ENCODE measurements at regions not wholly inside any gene's neighbourhood (a gene's known extent, or its start where the extent isn't known, plus 50 kb on each side); places are given as distances from the start of the nearest gene placed in this dataset.

DNA sequence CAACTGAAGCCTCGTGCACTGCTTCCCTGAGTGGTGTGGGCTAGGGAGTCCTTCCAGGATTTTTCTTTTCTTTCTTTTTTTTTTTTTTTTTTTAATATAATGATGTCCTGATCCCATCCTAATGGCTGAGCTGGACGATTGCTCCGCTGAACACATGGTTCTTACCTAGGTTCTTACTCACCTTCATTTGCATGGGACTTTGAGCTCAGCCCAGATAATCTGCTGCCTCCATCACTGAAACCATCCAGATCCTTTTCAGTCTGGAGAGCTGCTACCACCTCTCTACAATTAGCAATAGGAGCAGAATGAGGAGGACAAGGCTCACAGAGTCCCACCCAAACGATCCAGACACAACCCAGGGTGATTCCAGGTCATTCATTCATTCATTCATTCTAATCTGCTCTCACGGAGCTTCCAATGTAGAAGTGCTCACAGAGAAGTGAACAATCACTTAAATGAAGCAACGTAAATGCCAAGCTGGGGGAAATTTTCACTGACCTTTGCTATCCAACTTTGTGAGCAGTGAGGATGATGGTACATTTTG lies 246.3 kb upstream of the RREB1 start:
- no peak overlapping the region for H3K4me3 ChIP-seq (replicated peaks; ENCODE audit: low read depth, low read length)
- no peak for TF ChIP-seq CTCF (IDR thresholded peaks at IDR 0.05; ENCODE audit: low read length, missing control alignments)
- no peak for DNase-seq (ENCODE audit: low read depth)

DNA sequence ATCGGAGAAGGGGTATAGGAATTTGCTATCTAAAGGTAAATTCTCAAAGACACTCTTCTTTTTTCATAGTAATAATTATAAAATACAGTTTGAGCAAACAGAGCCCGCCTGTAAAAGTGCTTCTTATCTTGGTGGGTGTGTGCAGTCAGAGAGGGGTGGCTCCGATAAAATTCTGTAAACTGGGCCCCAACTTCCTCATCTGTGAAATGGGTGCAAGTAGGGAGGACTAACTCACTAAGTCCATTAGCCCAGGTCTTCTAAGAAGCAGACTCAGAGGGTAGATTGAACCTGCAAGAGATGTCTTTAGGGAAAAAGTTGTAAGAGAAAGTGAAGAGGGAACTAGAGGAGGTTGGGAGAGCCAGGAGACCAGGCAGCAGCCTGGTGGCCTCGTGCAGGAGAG lies 245.8 kb upstream of the RREB1 start:
- TF ChIP-seq CTCF (IDR thresholded peaks at IDR 0.05; ENCODE audit: low read length, missing control alignments) = no peak
- H3K4me3 ChIP-seq (replicated peaks; ENCODE audit: low read depth, low read length) = no peak overlapping the region
- DNase-seq (ENCODE audit: low read depth) = no peak

- DNase-seq (ENCODE audit: low read depth) = no peak
- H3K4me3 ChIP-seq (replicated peaks; ENCODE audit: low read depth, low read length) = no peak overlapping the region
- TF ChIP-seq CTCF (IDR thresholded peaks at IDR 0.05; ENCODE audit: low read length, missing control alignments) = no peak
These were observed 243.7 kb upstream of the RREB1 start for GRCh38 chr6:6863970-6864639.

DNA sequence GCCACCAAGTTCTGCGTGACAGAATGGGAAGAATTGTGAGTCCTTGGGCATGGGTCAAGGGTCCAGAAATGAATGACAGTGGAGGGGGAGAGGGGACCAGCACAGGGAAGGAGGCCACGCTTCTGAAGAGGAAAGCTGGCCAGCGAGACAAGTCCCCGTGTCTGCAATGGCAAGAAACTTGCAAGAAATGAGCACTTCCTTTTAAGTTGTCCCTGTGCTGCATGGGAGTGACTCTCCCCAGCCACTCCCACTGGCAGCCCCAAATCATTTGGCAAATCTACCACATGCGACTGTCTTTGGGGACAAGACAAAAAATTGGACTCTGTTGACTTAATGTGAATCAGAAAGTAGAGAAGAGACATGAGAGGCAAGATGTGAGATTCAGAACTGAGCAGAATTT lies 242.2 kb upstream of the RREB1 start:
- DNase-seq (ENCODE audit: low read depth) = no peak
- no peak for TF ChIP-seq CTCF (IDR thresholded peaks at IDR 0.05; ENCODE audit: low read length, missing control alignments)
- no peak overlapping the region for H3K4me3 ChIP-seq (replicated peaks; ENCODE audit: low read depth, low read length)

- no peak for TF ChIP-seq CTCF (IDR thresholded peaks at IDR 0.05; ENCODE audit: low read length, missing control alignments)
- H3K4me3 ChIP-seq (replicated peaks; ENCODE audit: low read depth, low read length) = no peak overlapping the region
- DNase-seq (ENCODE audit: low read depth) = no peak
These were observed 240.9 kb upstream of the RREB1 start for GRCh38 chr6:6866656-6867403.

DNA sequence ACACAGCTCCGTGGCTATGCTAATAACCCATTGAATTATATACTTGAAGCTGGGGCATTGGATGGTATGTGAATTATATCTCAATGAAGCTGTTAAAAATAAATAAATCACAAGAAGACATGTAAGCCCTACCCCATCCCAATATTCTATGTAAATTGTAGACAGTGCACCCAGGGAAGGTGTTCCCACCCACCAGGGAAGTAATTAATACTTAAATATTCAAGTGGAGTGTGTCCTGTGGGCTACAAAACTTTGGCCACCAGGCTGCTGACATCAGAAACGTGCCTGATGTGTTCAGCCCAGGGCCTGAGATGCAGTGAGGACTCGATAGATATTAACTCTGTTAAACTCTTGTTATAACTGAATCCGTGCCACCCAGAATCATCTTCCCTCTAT lies 240.4 kb upstream of the RREB1 start:
- no peak for TF ChIP-seq CTCF (IDR thresholded peaks at IDR 0.05; ENCODE audit: low read length, missing control alignments)
- no peak for DNase-seq (ENCODE audit: low read depth)
- H3K4me3 ChIP-seq (replicated peaks; ENCODE audit: low read depth, low read length) = no peak overlapping the region

Data from fibroblast of pulmonary artery (primary cell).